ENCODE measurements at regions not wholly inside any gene's neighbourhood (a gene's known extent, or its start where the extent isn't known, plus 50 kb on each side); places are given as distances from the start of the nearest gene placed in this dataset.

DNA sequence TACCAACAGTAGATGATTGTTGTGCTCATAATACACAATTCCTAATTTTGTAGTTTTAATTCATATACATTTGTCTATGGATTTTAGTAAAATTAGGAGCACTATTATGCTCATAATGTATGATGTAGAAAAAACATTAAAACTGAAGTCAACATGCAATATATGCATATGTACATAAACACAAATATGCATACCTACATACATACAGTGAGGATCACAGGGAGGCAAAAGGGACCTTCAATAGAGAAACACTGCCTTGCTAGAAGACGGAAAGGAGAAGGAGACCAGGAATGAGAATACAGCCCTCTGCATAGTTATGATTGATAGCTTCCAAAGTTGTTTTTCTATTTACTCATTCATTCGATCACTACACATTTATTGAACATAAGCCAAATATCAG lies 606.5 kb downstream of the LMO4 start:
- DNase-seq, result no peak

DNA sequence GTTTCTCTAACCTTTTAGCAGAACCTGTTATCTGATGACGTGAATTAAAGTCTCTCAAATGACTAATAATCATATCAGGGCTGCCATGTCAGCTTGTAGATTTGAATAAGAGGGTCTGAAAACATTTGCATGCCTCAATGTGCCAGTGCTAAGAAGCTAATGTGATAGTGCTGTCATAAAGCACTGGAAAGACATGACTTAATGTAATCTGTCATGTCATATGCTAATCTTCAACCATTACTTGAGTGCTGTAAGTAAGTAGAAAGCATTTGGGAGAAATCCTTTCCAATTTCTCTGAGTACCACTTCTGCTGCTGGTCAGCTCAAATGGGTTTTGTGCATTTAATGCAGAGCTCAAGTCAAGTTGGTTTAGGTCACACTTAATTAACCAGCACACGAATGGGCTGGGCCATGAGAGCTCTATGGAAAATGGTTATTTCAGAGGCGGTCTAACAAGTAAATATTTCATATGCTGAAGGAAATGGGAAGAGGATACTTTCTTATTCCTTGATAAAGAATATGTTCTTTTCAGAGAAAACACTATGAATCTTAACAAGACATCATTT lies 609.2 kb downstream of the LMO4 start:
- DNase-seq, result no peak

DNA sequence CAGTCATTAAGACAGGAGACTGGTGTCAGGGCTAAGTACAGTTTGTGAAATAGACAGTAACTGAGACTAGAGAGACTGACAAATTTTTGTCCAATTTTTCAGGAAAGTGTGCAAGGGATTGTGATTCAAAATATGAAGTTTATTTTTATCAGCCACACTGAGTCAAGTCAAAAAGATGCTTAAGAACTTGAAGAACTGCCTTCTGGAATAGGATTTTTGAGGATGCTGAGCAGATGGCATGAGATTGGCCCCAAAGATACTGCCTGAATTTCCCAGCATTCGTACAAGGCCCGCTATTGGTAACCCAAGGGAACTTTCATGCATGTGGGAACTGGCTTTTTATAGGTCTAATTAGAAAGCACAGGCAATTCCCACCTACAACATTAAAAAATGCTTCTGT lies 610.0 kb downstream of the LMO4 start:
- no peak for DNase-seq

GRCh38 chr1:87939444-87939843 lies 610.8 kb downstream of the LMO4 start:
- no peak for DNase-seq

DNA sequence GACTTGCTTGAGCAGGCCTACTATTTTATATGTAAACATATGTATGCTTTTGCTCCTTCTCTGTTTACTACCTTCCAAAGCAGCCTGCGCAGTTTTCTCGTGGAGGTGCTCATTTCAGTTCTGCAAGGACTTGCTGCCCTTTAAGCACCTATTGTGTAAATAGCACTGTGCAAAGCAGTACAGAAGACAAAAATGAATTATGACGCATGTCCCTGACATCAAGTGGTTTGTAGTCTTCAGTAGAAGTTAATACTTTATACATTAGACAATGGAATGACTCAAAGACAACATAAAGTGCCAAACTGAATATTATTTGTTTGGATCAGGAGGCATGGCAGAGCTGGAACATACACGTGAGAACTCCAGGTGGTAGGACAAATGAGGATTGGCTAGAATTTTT lies 611.7 kb downstream of the LMO4 start:
- no peak for DNase-seq

- no peak for DNase-seq
Observed at GRCh38 chr1:87941337-87941946, 612.8 kb downstream of the LMO4 start.

DNA sequence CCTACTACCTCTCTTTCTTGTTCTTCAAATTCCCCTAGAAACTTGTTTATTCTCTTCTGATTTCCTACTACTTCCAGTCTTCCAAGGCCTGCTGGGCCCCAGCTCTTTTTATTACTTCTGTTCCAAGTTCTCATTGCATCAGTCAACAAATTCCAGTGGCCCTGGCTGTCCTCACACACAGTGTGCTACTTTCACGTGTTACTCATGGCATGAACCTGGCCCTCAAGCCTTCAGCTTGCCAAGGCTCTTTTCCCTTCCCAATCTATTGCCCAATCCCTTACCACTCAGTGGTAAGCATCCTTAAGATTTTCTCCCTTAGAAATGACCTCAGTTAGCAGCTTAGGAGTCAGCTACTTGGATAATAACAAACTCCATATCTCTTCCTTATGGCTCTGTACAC lies 613.5 kb downstream of the LMO4 start:
- DNase-seq, result no peak

GRCh38 chr1:87949711-87950110 lies 621.0 kb downstream of the LMO4 start:
- no peak for DNase-seq

GRCh38 chr1:87950369-87950768 lies 621.7 kb downstream of the LMO4 start:
- DNase-seq, result no peak

DNA sequence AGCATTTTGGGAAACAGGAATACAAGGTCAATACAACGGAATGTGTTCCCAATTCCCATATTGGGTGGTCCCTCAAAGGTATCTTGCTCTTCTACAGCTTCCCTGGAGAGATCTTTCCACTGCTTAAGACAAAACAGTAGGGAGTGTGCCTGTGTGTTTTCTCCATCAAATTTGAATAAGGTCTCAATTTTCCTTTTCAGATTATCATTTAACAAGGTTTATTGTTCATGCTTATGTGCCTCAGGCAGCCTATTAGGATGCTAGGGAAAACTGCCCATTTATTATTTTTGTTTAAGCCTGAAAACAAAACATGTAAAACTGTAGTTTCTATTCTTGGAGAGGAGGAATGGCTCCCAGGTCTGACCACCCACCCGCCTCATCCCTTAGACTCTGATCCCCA lies 622.7 kb downstream of the LMO4 start:
- DNase-seq, result no peak

- no peak for DNase-seq
Observed at GRCh38 chr1:87951852-87952251, 623.2 kb downstream of the LMO4 start.

- no peak for DNase-seq
Observed at GRCh38 chr1:87953121-87953520, 624.4 kb downstream of the LMO4 start.

DNA sequence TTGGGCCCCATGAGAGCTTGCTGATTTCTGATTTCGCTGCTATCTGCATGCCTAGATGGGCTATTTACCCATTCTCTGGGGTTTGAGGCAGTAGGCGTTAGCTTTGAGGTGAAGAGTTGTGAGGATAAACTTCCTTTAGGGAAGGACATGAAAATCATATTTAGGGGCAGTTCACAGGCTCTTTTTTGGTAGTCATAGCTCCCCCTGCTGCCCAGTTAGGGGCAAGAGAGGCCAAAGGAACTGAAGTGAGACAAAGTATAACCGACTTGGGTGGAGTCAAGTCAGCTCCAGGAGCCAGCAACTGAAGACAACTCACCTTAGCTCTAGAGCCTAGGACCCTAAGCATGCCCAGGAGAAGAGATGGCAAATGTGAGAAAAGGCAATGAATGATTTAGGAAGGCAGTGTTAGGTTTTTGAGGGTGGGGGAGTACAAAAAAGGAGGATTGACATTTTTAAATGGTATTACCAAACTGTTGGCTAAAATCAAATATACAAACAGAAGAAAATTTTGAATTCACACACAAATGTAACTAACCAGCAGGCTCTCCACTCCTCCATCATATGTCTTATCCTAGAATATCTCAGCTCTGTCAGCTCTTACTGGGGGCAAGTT lies 625.2 kb downstream of the LMO4 start:
- peak; percentile 83 for DNase-seq

GRCh38 chr1:87955038-87955437 lies 626.4 kb downstream of the LMO4 start:
- DNase-seq, result no peak

DNA sequence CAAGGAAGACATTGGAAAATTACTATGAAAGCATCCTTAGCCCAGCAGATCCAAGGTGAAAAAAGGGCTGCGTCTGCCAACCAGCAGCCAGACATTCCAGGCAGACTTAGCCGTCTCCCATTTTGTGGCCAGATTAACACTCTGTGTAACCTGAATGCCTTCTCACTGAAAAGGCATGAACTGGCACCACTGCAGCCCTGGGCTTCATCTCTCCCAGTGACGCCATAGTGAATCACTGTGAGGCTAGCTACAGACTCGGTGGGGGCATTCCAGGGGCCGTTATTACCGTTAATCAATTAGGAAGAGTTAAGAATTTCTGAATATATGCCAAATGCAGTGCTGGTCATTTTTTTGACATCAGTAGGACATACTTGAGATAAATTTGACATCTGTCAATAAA lies 627.4 kb downstream of the LMO4 start:
- no peak for DNase-seq

- no peak for DNase-seq
Observed at GRCh38 chr1:87956750-87957149, 628.1 kb downstream of the LMO4 start.

- DNase-seq, result no peak
Observed at GRCh38 chr1:87957331-87957730, 628.7 kb downstream of the LMO4 start.

DNA sequence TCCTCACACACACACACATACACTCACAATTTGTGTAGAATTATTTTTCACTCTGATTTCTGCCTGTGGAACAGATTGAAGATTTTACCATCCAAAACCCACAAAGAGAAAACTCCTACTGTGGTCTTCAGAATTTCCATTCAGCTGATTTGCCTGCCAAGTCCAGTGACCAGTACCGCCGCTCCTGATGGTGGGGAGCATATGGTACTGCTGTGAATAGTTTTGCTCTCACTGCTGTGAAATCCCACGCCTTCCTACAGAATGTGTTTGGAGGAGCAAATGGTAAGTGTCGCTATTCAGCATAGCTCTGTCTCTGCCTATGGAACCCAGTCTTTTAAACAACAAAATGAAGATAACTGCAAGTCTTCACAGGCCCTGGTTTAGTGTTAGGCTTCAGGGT lies 629.5 kb downstream of the LMO4 start:
- no peak for DNase-seq

GRCh38 chr1:87958716-87959115 lies 630.0 kb downstream of the LMO4 start:
- no peak for DNase-seq

DNA sequence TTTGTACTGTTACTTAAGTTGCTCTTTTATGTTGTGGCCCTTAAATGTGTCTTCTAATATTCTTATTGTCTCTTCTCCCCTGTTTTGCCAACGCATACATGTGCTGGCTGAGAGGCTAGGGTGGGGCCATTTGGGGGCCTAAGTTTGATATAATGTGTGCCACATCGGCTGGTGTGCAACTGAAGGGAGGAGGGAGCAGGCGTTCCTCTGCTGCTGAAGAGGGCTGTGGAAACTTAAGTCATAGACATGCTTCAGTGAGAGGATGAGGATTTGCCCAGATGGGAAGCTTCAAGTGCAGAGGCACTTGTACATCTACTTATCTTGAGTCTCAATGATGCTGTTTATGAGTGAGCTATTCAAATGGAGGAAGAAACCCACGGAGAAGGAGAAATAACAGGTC lies 630.6 kb downstream of the LMO4 start:
- no peak for DNase-seq

DNA sequence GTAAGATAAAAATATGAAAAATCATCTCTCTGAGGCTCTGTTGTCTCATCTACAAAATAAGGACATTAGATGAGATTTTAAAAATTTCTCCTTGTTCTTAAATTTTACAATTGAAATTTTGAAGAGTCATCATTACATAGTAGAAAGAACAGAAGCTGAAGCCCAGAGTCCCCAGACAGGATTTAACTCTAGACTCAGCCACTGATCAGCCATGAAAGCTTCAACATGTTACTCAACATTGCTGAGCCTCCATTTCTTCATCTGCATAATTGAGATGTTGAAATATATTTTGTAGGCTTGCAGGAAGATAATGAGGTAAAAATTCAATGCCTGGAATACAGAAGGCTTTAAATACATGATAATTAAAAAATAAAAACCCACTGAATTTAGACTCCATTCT lies 633.3 kb downstream of the LMO4 start:
- no peak for DNase-seq

- DNase-seq, result no peak
Observed at GRCh38 chr1:87963556-87963955, 634.9 kb downstream of the LMO4 start.

DNA sequence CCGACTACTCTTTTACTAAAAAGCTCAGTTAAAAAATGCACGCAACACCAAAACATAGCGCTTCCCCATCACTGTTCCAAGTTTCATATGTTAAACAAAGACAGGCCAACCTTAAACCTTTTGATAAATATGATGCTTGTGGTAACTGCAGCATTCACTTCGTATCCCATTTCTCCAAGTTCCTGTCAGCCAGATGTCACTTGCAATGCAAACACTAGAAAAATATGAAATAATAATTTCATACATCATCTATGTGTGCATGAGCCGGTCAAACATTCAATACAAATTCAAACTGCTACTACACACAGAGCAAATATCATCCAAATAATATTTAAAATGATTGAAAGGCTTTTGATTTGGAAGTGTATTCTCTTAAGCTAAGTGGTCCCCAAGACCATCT lies 636.5 kb downstream of the LMO4 start:
- no peak for DNase-seq

- no peak for DNase-seq
Observed at GRCh38 chr1:87968197-87968955, 639.7 kb downstream of the LMO4 start.

Data from OCI-M1 (cell line).